ENCODE measurements at regions not wholly inside any gene's neighbourhood (a gene's known extent, or its start where the extent isn't known, plus 50 kb on each side); places are given as distances from the start of the nearest gene placed in this dataset.

DNA sequence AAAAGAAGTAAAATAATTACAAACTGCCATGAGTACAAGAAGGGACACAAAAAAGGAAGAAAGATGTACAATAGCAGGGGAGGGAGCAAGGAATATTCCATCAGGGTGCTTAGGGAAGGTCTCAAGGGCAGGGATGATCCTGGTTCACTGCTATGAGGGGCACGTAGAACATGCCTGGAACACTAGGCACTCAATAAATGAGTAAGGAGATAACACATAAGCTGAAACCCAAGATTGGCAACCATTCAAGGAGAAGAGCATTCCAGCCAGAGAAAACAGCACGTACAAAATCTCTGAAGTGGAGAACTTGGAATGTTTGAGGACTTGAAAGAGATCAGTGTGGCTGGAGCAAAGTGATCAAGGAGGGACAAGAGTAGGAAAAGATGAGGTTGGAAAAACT, 103.2 kb downstream of the FAM161A start:
- ChIA-PET CTCF (ENCODE audit: unreplicated experiment) (no interaction called here), POLR2A (no interaction called here)
- Histone ChIP-seq H3K9me2 (ENCODE audit: insufficient read depth, low read length) (no peaks in the 10 kb centered on the region), H4K20me1 (ENCODE audit: insufficient read depth, low read length) (no peaks in the 10 kb centered on the region), H3K9me3 (ENCODE audit: low read length) (no peaks in the 10 kb centered on the region), H3K27ac (ENCODE audit: low read depth, low read length, poor library complexity, severe bottlenecking) (no peak overlapping the region), H3K79me2 (ENCODE audit: insufficient read depth, low read depth, low read length) (no peaks in the 10 kb centered on the region), H3K4me2 (ENCODE audit: low read length) (no peak overlapping the region), H3K4me3 (ENCODE audit: low read depth, low read length, poor library complexity, severe bottlenecking) (no peak overlapping the region), H3K36me3 (ENCODE audit: insufficient read depth, low read length) (no peaks in the 10 kb centered on the region), H3K4me1 (ENCODE audit: insufficient read depth, low read length, poor library complexity, severe bottlenecking) (no peaks in the 10 kb centered on the region), H2AFZ (ENCODE audit: low read length) (no peak overlapping the region)
- intact Hi-C loops (cut with micrococcal nuclease; ENCODE audit: unreplicated experiment), result no loop called here
- DNase-seq (ENCODE audit: low spot score), result no peak
- TF ChIP-seq CTCF (conservative IDR thresholded peaks at IDR 0.05; ENCODE audit: low read length) (no peak), EZH2phosphoT487 (IDR thresholded peaks at IDR 0.05; ENCODE audit: borderline replicate concordance, low read depth, low read length) (no peak)
- no TSS peak for BruUV-seq (replicated peaks)

- H3K9me2 ChIP-seq (ENCODE audit: insufficient read depth, low read length), result no peaks in the 10 kb centered on the region
- H2AFZ ChIP-seq (ENCODE audit: low read length), result no peak overlapping the region
- H3K9me3 ChIP-seq (ENCODE audit: low read length), result no peaks in the 10 kb centered on the region
- TF ChIP-seq EZH2phosphoT487 (IDR thresholded peaks at IDR 0.05; ENCODE audit: borderline replicate concordance, low read depth, low read length) (no peak), CTCF (conservative IDR thresholded peaks at IDR 0.05; ENCODE audit: low read length) (no peak)
- H3K4me3 ChIP-seq (ENCODE audit: low read depth, low read length, poor library complexity, severe bottlenecking), result no peak overlapping the region
- ChIA-PET POLR2A (no interaction called here), CTCF (ENCODE audit: unreplicated experiment) (no interaction called here)
- no peak overlapping the region for H3K4me2 ChIP-seq (ENCODE audit: low read length)
- H3K4me1 ChIP-seq (ENCODE audit: insufficient read depth, low read length, poor library complexity, severe bottlenecking), result no peaks in the 10 kb centered on the region
- no peaks in the 10 kb centered on the region for H4K20me1 ChIP-seq (ENCODE audit: insufficient read depth, low read length)
- H3K27ac ChIP-seq (ENCODE audit: low read depth, low read length, poor library complexity, severe bottlenecking), result no peak overlapping the region
- no peaks in the 10 kb centered on the region for H3K79me2 ChIP-seq (ENCODE audit: insufficient read depth, low read depth, low read length)
- DNase-seq (ENCODE audit: low spot score), result no peak
- no peaks in the 10 kb centered on the region for H3K36me3 ChIP-seq (ENCODE audit: insufficient read depth, low read length)
- BruUV-seq (replicated peaks), result no TSS peak
- intact Hi-C loops (cut with micrococcal nuclease; ENCODE audit: unreplicated experiment), result no loop called here
Measured at GRCh38 chr2:61742955-61743354, 110.9 kb downstream of the FAM161A start.

- Histone ChIP-seq H3K4me3 (ENCODE audit: low read depth, low read length, poor library complexity, severe bottlenecking) (no peak overlapping the region), H3K4me2 (ENCODE audit: low read length) (no peak overlapping the region), H3K36me3 (ENCODE audit: insufficient read depth, low read length) (no peaks in the 10 kb centered on the region), H3K9me2 (ENCODE audit: insufficient read depth, low read length) (no peaks in the 10 kb centered on the region), H3K79me2 (ENCODE audit: insufficient read depth, low read depth, low read length) (no peaks in the 10 kb centered on the region), H3K9me3 (ENCODE audit: low read length) (no peaks in the 10 kb centered on the region), H2AFZ (ENCODE audit: low read length) (no peak overlapping the region), H3K27ac (ENCODE audit: low read depth, low read length, poor library complexity, severe bottlenecking) (no peak overlapping the region), H4K20me1 (ENCODE audit: insufficient read depth, low read length) (no peaks in the 10 kb centered on the region), H3K4me1 (ENCODE audit: insufficient read depth, low read length, poor library complexity, severe bottlenecking) (no peaks in the 10 kb centered on the region)
- POLR2A ChIA-PET, result interaction anchor here (0.6 kb wide), 1 partner anchor 322 kb away, joined by 3 read pairs; no protein-coding TSS in a partner anchor
- DNase-seq (ENCODE audit: low spot score), result no peak
- CTCF ChIA-PET (ENCODE audit: unreplicated experiment), result no interaction called here
- no peak for TF ChIP-seq CTCF (conservative IDR thresholded peaks at IDR 0.05; ENCODE audit: low read length)
- TF ChIP-seq EZH2phosphoT487 (IDR thresholded peaks at IDR 0.05; ENCODE audit: borderline replicate concordance, low read depth, low read length), result no peak
- intact Hi-C loops (cut with micrococcal nuclease; ENCODE audit: unreplicated experiment), result no loop called here
- BruUV-seq (replicated peaks), result no TSS peak
Measured at GRCh38 chr2:61737841-61738240, 116.0 kb downstream of the FAM161A start.
